ENCODE measurements at regions not wholly inside any gene's neighbourhood (a gene's known extent, or its start where the extent isn't known, plus 50 kb on each side); places are given as distances from the start of the nearest gene placed in this dataset.

DNA sequence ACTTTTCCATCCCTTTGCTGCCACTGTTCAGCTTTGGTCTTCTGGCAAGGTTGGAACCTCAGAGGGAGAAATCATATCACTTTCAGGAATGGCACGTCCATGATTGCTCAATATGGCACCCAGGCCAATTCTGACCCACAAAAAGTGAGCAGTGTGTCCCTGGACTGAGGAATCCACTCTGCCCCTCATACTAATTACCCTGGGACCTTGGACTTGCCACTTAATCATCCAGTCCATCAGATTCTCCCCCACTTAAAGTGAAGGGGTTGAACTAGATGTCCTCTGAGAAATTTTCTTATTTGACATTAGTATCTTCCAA is 449.3 kb upstream of the CITED2 start:
- in situ Hi-C loops (cut with HindIII; ENCODE audit: low pct_unique_long_range_greater_than_20kb, low sequenced_read_pairs) = no loop called here
- no peak for TF ChIP-seq JUND (IDR thresholded peaks at IDR 0.05; ENCODE audit: low read depth)
- DNase-seq (ENCODE audit: low read depth in 1 of 2, low spot score in 1 of 2) = no peak

GRCh38 chr6:139823099-139823807 is 448.8 kb upstream of the CITED2 start:
- in situ Hi-C loops (cut with HindIII; ENCODE audit: low pct_unique_long_range_greater_than_20kb, low sequenced_read_pairs) = no loop called here
- no peak for TF ChIP-seq JUND (IDR thresholded peaks at IDR 0.05; ENCODE audit: low read depth)
- DNase-seq (ENCODE audit: low read depth in 1 of 2, low spot score in 1 of 2) = no peak

DNA sequence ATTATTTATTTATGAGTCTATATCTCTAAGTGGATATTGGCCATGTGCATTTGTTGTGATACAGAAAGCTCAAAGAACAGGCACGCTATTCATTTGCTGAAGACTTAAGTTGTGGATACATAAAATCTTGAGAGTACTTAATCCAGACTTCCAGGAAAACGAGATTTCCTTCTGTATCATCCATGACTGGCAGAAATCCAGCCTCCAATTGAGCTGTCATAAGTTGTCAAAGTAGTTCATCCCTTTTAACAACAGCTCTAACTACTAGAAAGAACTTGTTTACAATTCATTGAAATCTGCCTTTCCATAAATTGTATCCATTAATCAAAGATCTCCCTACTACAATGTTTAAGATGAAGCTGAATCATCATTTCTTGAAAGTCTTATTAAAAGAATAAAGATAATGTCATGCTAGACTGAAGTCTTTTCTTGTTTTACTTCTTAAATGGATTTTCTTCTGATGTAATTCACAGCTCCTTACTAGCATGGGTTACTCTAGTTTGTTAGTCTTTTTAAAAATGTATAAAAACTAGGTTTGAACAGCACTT is 447.3 kb upstream of the CITED2 start:
- in situ Hi-C loops (cut with HindIII; ENCODE audit: low pct_unique_long_range_greater_than_20kb, low sequenced_read_pairs) = no loop called here
- no peak for DNase-seq (ENCODE audit: low read depth in 1 of 2, low spot score in 1 of 2)
- no peak for TF ChIP-seq JUND (IDR thresholded peaks at IDR 0.05; ENCODE audit: low read depth)

GRCh38 chr6:139820210-139820609 is 445.8 kb upstream of the CITED2 start:
- in situ Hi-C loops (cut with HindIII; ENCODE audit: low pct_unique_long_range_greater_than_20kb, low sequenced_read_pairs) = no loop called here
- TF ChIP-seq JUND (IDR thresholded peaks at IDR 0.05; ENCODE audit: low read depth) = no peak
- no peak for DNase-seq (ENCODE audit: low read depth in 1 of 2, low spot score in 1 of 2)

DNA sequence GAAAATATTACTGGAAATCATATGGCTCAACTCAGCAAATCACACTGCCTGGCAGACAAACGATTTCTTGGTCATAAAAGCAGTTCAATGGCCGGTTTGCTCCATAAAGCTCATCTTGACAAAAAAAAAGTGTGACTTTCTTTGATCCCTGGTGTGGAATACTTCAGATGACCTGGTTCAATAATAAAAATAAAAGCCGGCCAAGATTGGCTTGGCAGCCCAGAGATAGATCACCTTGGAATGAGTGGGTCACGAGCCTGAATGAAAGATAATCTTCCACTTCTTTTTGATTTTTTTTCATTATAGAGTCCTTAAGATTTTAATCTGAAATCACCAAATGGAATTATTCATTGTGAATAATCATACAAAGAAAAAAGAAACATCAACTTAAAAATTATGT is 445.3 kb upstream of the CITED2 start:
- no peak for DNase-seq (ENCODE audit: low read depth in 1 of 2, low spot score in 1 of 2)
- TF ChIP-seq JUND (IDR thresholded peaks at IDR 0.05; ENCODE audit: low read depth) = no peak
- in situ Hi-C loops (cut with HindIII; ENCODE audit: low pct_unique_long_range_greater_than_20kb, low sequenced_read_pairs) = no loop called here

DNA sequence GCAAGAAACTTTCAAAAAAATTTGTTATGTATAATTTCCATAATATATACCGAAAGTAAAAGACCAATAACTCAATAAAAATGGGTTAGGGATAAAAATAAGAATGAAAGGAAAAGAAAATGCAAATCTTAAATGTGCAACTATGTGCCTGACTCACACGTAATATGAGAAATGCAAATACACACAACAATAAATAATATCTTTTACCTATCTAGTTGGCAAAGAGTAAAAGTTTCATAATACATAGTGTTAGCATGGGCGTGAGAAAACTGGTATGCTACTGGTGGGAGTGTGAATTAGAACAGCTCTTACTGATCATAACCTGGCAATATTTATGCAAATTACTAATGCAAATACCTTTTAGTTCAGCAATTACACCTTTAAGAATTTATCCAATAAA is 438.5 kb upstream of the CITED2 start:
- no peak for TF ChIP-seq JUND (IDR thresholded peaks at IDR 0.05; ENCODE audit: low read depth)
- no peak for DNase-seq (ENCODE audit: low read depth in 1 of 2, low spot score in 1 of 2)
- in situ Hi-C loops (cut with HindIII; ENCODE audit: low pct_unique_long_range_greater_than_20kb, low sequenced_read_pairs) = no loop called here

GRCh38 chr6:139801571-139802321 is 427.3 kb upstream of the CITED2 start:
- no peak for TF ChIP-seq JUND (IDR thresholded peaks at IDR 0.05; ENCODE audit: low read depth)
- in situ Hi-C loops (cut with HindIII; ENCODE audit: low pct_unique_long_range_greater_than_20kb, low sequenced_read_pairs) = no loop called here
- DNase-seq (ENCODE audit: low read depth in 1 of 2, low spot score in 1 of 2) = peak in 1 of 2 experiments; percentile 33

GRCh38 chr6:139800837-139801236 is 426.4 kb upstream of the CITED2 start:
- in situ Hi-C loops (cut with HindIII; ENCODE audit: low pct_unique_long_range_greater_than_20kb, low sequenced_read_pairs) = no loop called here
- no peak for DNase-seq (ENCODE audit: low read depth in 1 of 2, low spot score in 1 of 2)
- no peak for TF ChIP-seq JUND (IDR thresholded peaks at IDR 0.05; ENCODE audit: low read depth)

GRCh38 chr6:139790527-139790926 is 416.1 kb upstream of the CITED2 start:
- in situ Hi-C loops (cut with HindIII; ENCODE audit: low pct_unique_long_range_greater_than_20kb, low sequenced_read_pairs) = no loop called here
- no peak for DNase-seq (ENCODE audit: low read depth in 1 of 2, low spot score in 1 of 2)
- TF ChIP-seq JUND (IDR thresholded peaks at IDR 0.05; ENCODE audit: low read depth) = no peak

DNA sequence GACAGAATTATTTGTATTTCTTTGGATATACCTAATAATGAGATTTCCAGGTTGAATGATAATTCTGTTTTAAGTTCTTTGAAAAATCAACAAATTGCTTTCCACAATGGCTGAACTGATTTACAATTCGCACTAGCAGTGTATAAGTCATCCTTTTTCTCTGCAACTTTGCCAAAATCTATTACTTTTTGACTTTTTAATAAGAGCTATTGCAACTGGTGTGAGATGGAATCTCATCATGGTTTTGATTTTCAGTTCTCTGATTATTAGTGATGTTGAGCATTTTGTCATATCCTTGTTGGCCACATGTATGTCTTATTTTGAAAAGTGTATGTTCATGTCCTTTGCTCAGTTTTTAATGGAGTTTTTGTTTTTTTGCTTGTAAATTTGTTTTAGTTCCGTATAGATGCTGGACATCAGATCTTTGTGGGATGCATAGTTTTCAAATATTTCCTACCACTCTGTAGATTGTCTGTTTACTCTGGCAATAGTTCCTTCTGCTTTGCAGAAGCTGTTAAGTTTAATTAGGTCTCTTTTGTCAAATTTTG is 409.8 kb upstream of the CITED2 start:
- no peak for DNase-seq (ENCODE audit: low read depth in 1 of 2, low spot score in 1 of 2)
- in situ Hi-C loops (cut with HindIII; ENCODE audit: low pct_unique_long_range_greater_than_20kb, low sequenced_read_pairs) = no loop called here
- TF ChIP-seq JUND (IDR thresholded peaks at IDR 0.05; ENCODE audit: low read depth) = no peak

DNA sequence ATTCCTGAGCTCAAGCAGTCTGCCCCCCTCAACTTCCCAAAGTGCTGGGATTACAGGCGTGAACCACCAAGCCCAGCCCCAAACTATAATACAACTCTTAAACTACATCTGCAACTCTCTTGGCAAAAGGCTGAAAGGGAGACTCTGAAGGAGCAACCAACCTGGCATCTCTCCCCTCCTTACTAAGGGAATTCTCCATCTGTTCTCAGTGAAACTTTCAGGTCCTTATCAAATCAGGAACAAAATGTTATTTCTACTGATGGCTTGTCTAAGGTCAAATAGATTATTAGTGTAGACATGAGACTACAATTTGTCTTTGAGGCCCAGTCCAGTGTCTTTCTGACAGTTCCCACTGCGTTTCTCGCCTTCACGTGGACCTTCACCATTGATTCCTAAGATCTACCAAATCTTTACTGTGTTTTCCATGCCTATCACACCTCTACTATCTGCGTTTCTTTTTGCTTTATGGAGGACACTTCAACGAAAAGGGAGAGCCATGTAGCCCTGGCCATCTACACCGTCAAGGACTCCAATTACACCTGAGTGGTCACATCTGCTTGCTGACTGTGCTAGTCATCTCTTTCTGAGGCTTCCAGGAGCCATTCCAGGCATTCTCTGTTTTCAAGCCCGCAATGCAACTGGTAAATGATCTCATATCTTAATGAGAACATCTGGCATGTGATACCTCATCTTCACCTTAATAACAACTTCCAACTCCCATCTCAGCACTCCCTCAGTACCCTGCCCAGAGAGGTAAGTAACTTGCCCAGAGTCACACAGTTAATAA is 405.7 kb upstream of the CITED2 start:
- no peak for DNase-seq (ENCODE audit: low read depth in 1 of 2, low spot score in 1 of 2)
- in situ Hi-C loops (cut with HindIII; ENCODE audit: low pct_unique_long_range_greater_than_20kb, low sequenced_read_pairs) = no loop called here
- TF ChIP-seq JUND (IDR thresholded peaks at IDR 0.05; ENCODE audit: low read depth) = no peak

GRCh38 chr6:139778688-139779087 is 404.2 kb upstream of the CITED2 start:
- DNase-seq (ENCODE audit: low read depth in 1 of 2, low spot score in 1 of 2) = no peak
- in situ Hi-C loops (cut with HindIII; ENCODE audit: low pct_unique_long_range_greater_than_20kb, low sequenced_read_pairs) = no loop called here
- TF ChIP-seq JUND (IDR thresholded peaks at IDR 0.05; ENCODE audit: low read depth) = no peak

Measured in T47D (cell line).